ENCODE measurements at regions not wholly inside any gene's neighbourhood (a gene's known extent, or its start where the extent isn't known, plus 50 kb on each side); places are given as distances from the start of the nearest gene placed in this dataset.

DNA sequence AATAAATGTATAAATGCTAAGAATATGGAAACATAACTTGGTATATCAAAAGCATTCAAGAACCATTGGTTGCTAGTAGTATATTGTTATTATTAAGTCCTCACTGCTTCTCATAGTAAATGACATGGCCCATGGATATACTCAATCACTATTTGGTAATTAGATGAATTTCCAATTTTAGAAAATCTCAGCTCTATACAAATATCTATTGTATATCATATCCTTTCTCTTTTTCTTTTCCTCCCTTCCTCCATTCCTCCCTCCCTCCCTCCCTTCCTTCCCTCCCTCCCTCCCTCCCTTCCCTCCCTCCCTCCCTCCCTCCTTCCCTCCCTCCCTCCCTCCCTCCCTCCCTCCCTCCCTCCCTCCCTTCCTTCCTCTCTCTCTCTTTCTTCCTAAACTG lies 514.4 kb upstream of the LCORL start:
- Mint-ChIP-seq H3K27me3 (ENCODE audit: insufficient read depth) (no peaks in the 10 kb centered on the region), H3K4me3 (no peak overlapping the region), H3K4me1 (ENCODE audit: low read depth) (no peaks in the 10 kb centered on the region), H3K36me3 (ENCODE audit: low read depth) (no peaks in the 10 kb centered on the region), H3K27ac (no peak overlapping the region), H3K9me3 (no peaks in the 10 kb centered on the region)
- no peak for DNase-seq (ENCODE audit: low spot score)
- intact Hi-C loops (cut with micrococcal nuclease), result no loop called here

DNA sequence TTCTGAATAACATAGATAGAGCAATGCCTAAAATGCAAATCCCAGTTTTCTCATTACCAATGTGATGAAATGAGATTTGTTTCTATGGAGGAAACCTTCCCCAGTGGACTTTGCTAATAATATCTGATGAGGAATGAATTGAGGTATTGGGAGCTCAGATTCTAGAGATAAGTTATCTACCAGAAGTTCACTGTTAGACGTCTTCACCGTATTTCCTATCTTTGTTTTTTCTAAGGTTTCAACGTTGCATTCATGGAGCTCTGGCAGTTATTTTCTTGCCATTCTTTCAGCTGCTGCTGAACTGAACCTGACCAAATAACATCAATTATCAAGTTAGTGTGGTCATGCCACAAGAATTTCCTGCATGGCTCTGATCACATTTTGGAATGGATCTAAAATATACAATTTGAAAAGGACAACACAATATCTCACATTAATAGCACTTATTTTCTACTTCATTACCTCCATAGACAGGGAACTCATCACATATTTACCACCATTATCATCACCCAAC lies 511.8 kb upstream of the LCORL start:
- no peak for DNase-seq (ENCODE audit: low spot score)
- Mint-ChIP-seq H3K27me3 (ENCODE audit: insufficient read depth) (no peaks in the 10 kb centered on the region), H3K36me3 (ENCODE audit: low read depth) (no peaks in the 10 kb centered on the region), H3K27ac (no peak overlapping the region), H3K4me3 (no peak overlapping the region), H3K4me1 (ENCODE audit: low read depth) (no peaks in the 10 kb centered on the region), H3K9me3 (no peaks in the 10 kb centered on the region)
- intact Hi-C loops (cut with micrococcal nuclease), result no loop called here

DNA sequence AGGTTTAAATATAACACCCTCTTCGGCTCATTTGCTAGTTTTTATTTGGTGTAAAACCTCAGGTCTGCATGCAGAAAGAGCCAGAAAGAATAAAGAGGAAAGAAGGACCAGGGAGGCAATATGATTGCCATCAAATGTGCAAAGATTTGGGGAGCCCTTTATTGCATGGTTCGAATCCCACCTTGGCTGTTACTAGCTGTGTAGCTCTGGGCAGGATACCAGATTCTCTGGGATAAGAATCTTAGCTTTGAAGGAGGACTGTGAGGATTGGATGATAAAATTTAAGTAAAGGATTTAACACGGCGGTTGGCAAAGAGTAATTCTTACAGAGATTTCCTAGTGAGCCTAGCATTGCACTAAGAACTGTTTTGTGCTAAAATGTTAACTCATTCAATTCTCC lies 510.2 kb upstream of the LCORL start:
- Mint-ChIP-seq H3K4me1 (ENCODE audit: low read depth) (no peaks in the 10 kb centered on the region), H3K9me3 (no peaks in the 10 kb centered on the region), H3K4me3 (no peak overlapping the region), H3K36me3 (ENCODE audit: low read depth) (no peaks in the 10 kb centered on the region), H3K27me3 (ENCODE audit: insufficient read depth) (no peaks in the 10 kb centered on the region), H3K27ac (no peak overlapping the region)
- no peak for DNase-seq (ENCODE audit: low spot score)
- intact Hi-C loops (cut with micrococcal nuclease), result no loop called here

DNA sequence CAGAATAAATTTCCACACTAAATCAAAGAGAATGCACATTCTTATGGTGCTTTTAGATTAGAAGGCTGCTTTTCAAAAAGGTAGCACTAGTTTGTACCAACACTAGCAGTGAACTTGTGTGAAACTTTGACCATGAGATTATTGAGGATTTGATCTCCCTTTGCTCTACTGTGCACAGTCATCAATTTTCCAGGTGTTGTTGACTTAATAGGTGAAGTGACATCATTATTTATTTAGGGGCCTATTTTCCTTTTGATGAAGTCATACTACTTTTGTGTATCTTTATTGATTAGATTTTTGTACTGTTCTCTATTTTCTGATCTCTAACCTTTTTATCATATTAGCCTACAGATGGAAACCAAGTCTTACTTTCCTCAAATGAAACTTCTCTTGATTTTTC lies 507.9 kb upstream of the LCORL start:
- no peaks in the 10 kb centered on the region for H3K9me3 Mint-ChIP-seq
- no peaks in the 10 kb centered on the region for H3K27me3 Mint-ChIP-seq (ENCODE audit: insufficient read depth)
- intact Hi-C loops (cut with micrococcal nuclease), result no loop called here
- H3K4me3 Mint-ChIP-seq, result no peak overlapping the region
- no peak overlapping the region for H3K27ac Mint-ChIP-seq
- no peaks in the 10 kb centered on the region for H3K36me3 Mint-ChIP-seq (ENCODE audit: low read depth)
- no peak for DNase-seq (ENCODE audit: low spot score)
- no peaks in the 10 kb centered on the region for H3K4me1 Mint-ChIP-seq (ENCODE audit: low read depth)

DNA sequence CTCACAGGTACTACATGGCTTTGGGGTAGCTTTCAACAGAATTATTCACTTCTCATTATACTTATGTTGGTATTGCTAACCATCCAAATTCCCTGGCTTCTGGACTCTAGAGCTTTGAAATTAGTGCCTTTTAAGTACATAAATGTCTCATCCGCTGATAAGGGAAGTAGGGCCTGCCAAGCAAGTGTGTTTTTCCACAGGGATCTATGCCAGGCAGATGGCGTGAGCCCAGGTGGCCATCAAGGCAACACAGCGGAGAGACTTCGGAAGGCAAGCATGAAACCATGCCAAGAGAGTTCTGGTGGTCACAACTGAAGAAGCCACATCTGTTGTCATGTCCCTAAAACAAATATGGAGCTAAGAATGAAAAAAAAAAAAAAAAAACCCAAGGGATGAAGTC lies 503.1 kb upstream of the LCORL start:
- Mint-ChIP-seq H3K36me3 (ENCODE audit: low read depth) (no peaks in the 10 kb centered on the region), H3K27ac (no peak overlapping the region), H3K4me1 (ENCODE audit: low read depth) (no peaks in the 10 kb centered on the region), H3K9me3 (no peaks in the 10 kb centered on the region), H3K27me3 (ENCODE audit: insufficient read depth) (no peaks in the 10 kb centered on the region), H3K4me3 (no peak overlapping the region)
- DNase-seq (ENCODE audit: low spot score), result no peak
- intact Hi-C loops (cut with micrococcal nuclease), result no loop called here

DNA sequence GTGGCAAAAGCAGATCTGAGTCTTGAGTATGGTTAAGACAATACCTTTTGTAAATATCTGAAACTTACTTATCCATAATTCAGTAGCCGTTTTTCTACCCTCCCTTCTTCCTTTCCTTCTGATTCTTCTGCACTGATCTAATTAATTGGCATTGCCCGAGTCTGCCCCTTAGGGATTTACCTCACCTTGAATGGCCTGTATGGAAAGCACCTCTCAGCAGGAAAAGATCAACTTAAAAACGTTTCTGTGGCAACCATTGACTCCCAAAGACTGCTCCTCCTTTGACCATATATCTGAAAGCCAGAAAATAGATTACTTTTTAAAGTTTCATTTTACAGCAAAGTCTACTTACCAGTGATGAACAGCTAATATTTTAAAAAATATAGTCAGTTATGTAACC lies 496.5 kb upstream of the LCORL start:
- H3K4me3 Mint-ChIP-seq, result no peak overlapping the region
- no peaks in the 10 kb centered on the region for H3K9me3 Mint-ChIP-seq
- no peak overlapping the region for H3K27ac Mint-ChIP-seq
- H3K27me3 Mint-ChIP-seq (ENCODE audit: insufficient read depth), result no peaks in the 10 kb centered on the region
- no peaks in the 10 kb centered on the region for H3K36me3 Mint-ChIP-seq (ENCODE audit: low read depth)
- intact Hi-C loops (cut with micrococcal nuclease), result no loop called here
- DNase-seq (ENCODE audit: low spot score), result no peak
- H3K4me1 Mint-ChIP-seq (ENCODE audit: low read depth), result no peaks in the 10 kb centered on the region

DNA sequence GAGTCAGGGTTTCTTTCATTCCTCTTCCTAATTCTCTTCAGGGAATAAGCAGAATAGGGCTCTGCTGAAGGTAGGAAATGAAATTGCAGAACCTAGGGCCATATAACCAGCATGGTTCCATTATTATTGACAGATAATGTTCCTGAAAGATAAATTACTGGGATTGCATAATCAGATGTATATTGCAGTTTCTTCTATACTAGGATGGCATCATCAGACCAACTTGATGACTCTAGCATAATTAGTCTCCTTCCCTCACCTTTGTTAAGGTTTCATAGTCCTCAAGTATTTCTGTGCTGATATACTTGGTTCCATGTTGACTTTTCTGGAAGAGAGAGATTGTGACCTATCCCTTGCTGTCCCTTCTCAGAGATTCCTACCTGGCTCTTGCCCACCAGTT lies 492.3 kb upstream of the LCORL start:
- Mint-ChIP-seq H3K27me3 (ENCODE audit: insufficient read depth) (no peaks in the 10 kb centered on the region), H3K4me3 (no peak overlapping the region), H3K36me3 (ENCODE audit: low read depth) (no peaks in the 10 kb centered on the region), H3K4me1 (ENCODE audit: low read depth) (no peaks in the 10 kb centered on the region), H3K9me3 (no peaks in the 10 kb centered on the region), H3K27ac (no peak overlapping the region)
- DNase-seq (ENCODE audit: low spot score), result no peak
- intact Hi-C loops (cut with micrococcal nuclease), result no loop called here

DNA sequence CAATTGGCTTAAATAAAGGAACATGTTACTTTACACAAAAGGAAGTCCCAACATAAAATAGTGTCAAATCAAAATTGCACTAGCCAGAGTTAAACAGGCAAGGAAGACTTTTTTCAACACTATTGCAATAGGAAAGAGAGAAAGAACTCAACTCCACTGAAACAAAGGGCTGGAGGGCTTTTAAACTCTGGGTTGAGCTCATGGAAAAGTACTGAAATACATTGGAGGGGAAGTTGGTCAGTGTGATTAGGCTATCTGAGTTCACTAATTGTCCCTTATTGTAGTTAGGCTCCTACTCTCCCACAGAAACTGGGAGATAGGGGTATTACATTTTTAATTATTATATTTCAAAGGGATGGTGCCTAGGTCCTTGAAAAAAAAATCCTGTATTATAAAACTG lies 491.2 kb upstream of the LCORL start:
- Mint-ChIP-seq H3K9me3 (no peaks in the 10 kb centered on the region), H3K36me3 (ENCODE audit: low read depth) (no peaks in the 10 kb centered on the region), H3K4me3 (no peak overlapping the region), H3K27ac (no peak overlapping the region), H3K27me3 (ENCODE audit: insufficient read depth) (no peaks in the 10 kb centered on the region), H3K4me1 (ENCODE audit: low read depth) (no peaks in the 10 kb centered on the region)
- intact Hi-C loops (cut with micrococcal nuclease), result no loop called here
- no peak for DNase-seq (ENCODE audit: low spot score)

DNA sequence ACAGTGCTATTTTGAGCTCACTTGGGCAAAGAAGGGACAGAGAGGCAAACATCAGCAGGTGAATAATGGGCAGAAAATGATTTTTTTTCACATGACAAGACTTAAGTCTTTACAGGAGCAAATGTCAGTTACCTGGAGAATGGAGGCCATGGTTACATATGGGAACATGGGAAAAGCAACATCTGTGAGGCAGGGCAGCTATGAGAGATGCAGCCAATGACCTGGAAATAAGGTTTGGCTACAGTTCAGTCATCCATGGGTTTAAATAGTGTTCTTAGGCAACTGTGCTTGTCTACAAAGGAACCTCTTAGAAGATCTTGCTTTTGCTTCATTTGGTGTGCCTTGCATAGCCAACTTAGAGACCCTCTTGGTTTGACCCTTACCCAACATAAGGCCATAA lies 490.2 kb upstream of the LCORL start:
- Mint-ChIP-seq H3K4me3 (no peak overlapping the region), H3K36me3 (ENCODE audit: low read depth) (no peaks in the 10 kb centered on the region), H3K27me3 (ENCODE audit: insufficient read depth) (no peaks in the 10 kb centered on the region), H3K27ac (no peak overlapping the region), H3K4me1 (ENCODE audit: low read depth) (no peaks in the 10 kb centered on the region), H3K9me3 (no peaks in the 10 kb centered on the region)
- no peak for DNase-seq (ENCODE audit: low spot score)
- intact Hi-C loops (cut with micrococcal nuclease), result no loop called here

DNA sequence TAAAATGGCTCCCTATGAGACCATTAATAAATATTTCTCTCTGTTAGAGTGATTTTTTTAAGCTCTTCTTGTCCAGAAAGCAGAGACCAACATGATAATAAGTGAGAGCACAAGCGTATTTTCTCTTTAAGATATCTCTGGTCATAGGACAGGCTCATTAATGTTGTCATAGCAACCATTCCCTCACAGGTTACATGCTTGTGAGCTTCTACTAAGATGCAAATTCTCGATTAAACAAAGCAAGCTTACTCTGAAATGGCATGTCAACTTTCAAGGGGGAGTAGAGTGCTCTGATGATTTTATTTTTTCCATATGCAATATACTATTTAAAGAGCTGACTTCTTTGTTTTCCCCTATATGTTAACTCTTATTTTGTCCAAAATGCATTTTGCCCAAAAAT lies 487.2 kb upstream of the LCORL start:
- Mint-ChIP-seq H3K4me3 (no peak overlapping the region), H3K4me1 (ENCODE audit: low read depth) (no peaks in the 10 kb centered on the region), H3K27me3 (ENCODE audit: insufficient read depth) (no peaks in the 10 kb centered on the region), H3K27ac (no peak overlapping the region), H3K9me3 (no peaks in the 10 kb centered on the region), H3K36me3 (ENCODE audit: low read depth) (no peaks in the 10 kb centered on the region)
- intact Hi-C loops (cut with micrococcal nuclease), result no loop called here
- no peak for DNase-seq (ENCODE audit: low spot score)

DNA sequence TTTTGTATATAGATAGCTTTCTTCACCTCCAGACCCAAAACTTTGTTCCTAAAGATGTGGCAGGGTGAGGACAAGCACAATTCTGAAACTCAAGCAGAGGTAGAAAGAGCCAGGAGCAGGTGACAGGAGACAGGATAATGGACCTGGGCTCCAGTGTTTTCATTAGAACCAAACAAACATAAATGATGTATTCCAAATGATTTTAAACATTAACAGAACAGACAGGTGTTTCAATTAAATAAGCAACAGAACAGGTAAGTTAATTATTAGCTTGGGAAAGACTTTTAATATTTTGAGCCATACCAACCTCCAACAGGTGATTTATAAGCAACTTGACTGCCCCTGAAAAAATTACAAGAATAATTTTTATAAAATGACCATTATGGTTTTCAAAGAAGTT lies 459.4 kb upstream of the LCORL start:
- peaks cover 9% of the 10 kb centered on the region for H3K9me3 Mint-ChIP-seq
- no peaks in the 10 kb centered on the region for H3K4me1 Mint-ChIP-seq (ENCODE audit: low read depth)
- intact Hi-C loops (cut with micrococcal nuclease), result no loop called here
- no peak overlapping the region for H3K4me3 Mint-ChIP-seq
- DNase-seq (ENCODE audit: low spot score), result no peak
- no peak overlapping the region for H3K27ac Mint-ChIP-seq
- no peaks in the 10 kb centered on the region for H3K27me3 Mint-ChIP-seq (ENCODE audit: insufficient read depth)
- H3K36me3 Mint-ChIP-seq (ENCODE audit: low read depth), result no peaks in the 10 kb centered on the region

DNA sequence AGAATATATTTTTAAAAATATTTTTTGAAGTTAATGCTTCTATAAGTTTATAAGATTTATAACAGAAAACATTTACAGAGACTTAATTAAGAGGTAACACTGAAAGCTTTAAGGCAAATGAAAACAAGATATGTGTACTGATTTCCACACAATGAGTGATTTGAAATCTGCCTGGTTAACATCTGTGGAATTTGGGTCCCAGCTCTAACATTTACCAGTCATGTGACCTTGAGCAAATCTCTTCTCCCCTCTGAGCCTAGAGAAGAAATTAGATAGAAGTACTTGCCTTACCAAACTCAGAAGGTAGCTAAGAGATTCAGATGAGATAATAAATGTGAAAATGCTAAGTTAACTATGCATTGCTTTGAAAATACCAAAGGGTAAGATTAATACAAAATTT lies 458.8 kb upstream of the LCORL start:
- Mint-ChIP-seq H3K27ac (no peak overlapping the region), H3K4me3 (no peak overlapping the region), H3K9me3 (peaks cover 9% of the 10 kb centered on the region), H3K36me3 (ENCODE audit: low read depth) (no peaks in the 10 kb centered on the region), H3K4me1 (ENCODE audit: low read depth) (no peaks in the 10 kb centered on the region), H3K27me3 (ENCODE audit: insufficient read depth) (no peaks in the 10 kb centered on the region)
- intact Hi-C loops (cut with micrococcal nuclease), result no loop called here
- no peak for DNase-seq (ENCODE audit: low spot score)

DNA sequence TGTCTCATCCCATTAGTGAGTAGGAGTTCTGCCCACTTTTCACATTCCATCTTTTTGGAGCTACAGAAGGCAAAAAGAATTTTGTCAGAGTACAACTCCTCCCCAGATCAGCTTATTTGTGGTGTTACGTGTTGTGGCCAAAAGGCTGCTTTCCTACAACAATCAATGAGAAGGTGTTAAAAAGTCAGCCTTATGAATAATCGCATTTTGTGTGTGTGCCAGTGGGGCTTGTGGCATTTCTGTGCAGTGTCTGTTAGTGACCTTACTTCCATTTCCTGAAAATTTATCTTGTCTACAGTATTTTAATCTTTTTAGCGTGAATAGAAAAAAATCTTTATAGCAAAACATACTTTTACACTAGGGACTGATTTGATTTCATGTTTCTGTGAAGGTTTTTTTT lies 458.3 kb upstream of the LCORL start:
- no peak for DNase-seq (ENCODE audit: low spot score)
- no peaks in the 10 kb centered on the region for H3K36me3 Mint-ChIP-seq (ENCODE audit: low read depth)
- H3K4me3 Mint-ChIP-seq, result no peak overlapping the region
- intact Hi-C loops (cut with micrococcal nuclease), result no loop called here
- H3K4me1 Mint-ChIP-seq (ENCODE audit: low read depth), result no peaks in the 10 kb centered on the region
- H3K27me3 Mint-ChIP-seq (ENCODE audit: insufficient read depth), result no peaks in the 10 kb centered on the region
- H3K27ac Mint-ChIP-seq, result no peak overlapping the region
- H3K9me3 Mint-ChIP-seq, result peaks cover 8% of the 10 kb centered on the region

DNA sequence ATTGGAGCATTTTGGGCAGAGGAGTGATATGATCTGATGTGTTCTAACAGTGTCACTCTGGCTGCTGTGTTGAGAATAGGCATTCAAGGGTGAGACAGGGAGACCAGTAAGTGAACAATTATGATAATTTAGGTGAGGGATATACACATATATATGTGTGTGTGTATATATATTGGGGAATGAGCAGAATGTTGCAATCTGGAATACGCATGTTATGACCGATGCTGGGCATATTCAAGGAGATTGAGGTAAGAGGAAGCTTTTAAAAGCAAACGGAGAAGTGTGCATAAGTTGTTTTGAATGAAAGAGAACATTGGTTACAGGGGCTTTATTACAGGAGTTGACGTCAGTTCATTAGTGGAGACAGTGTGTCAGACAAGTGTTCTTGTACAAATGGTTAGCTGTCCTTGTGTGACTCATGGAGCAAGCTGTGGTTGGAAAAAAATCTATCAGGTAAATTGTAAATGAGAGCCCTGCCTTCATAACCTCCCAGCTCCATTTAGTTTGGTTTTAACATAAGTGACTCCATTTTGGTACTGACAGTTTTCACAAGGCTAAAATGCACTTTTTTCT lies 442.5 kb upstream of the LCORL start:
- intact Hi-C loops (cut with micrococcal nuclease), result no loop called here
- DNase-seq (ENCODE audit: low spot score), result no peak
- Mint-ChIP-seq H3K27me3 (ENCODE audit: insufficient read depth) (no peaks in the 10 kb centered on the region), H3K9me3 (no peaks in the 10 kb centered on the region), H3K4me1 (ENCODE audit: low read depth) (no peaks in the 10 kb centered on the region), H3K36me3 (ENCODE audit: low read depth) (no peaks in the 10 kb centered on the region), H3K27ac (no peak overlapping the region), H3K4me3 (no peak overlapping the region)

Measured in activated T-helper 1 cell treated with anti-CD3 and anti-CD28 coated beads, Interleukin-12 subunit alpha, Interleukin-12 subunit beta, Interleukin-2, Interleukin-4 antibody, amounts not matched to agents 30 ng/mL and 10 ng/mL and 1 ng/mL, durations not matched to agents 14 hours and 24 hours and 36 hours (primary cell).